Testis (tissue), 2 donors: ENCODE measurements at regions not wholly inside any gene's neighbourhood (a gene's known extent, or its start where the extent isn't known, plus 50 kb on each side); places are given as distances from the start of the nearest gene placed in this dataset.

Source experiments
- DNase-seq: peaks from one replicate; pipeline ENCODE4 v3.0.0-alpha.2; 2019
- H3K27ac ChIP-seq, 2 donors: fragments of 200-600 bp; sonication (generic); one replicate each; pipeline ENCODE4 v1.5.1; 2019
- H3K27me3 ChIP-seq: fragments of 200-600 bp; sonication (generic); one replicate; pipeline ENCODE4 v1.5.1; 2019
- H3K36me3 ChIP-seq: fragments of 200-600 bp; sonication (generic); one replicate; pipeline ENCODE4 v1.5.1; 2017; ENCODE audit warnings: low read depth; ENCODE audit errors: missing control alignments
- H3K4me1 ChIP-seq: fragments of 200-600 bp; sonication (generic); one replicate; pipeline ENCODE4 v1.5.1; 2019
- H3K4me3 ChIP-seq, 2 donors: fragments of 200-600 bp; sonication (generic); one replicate each; pipeline ENCODE4 v1.5.1; 2017 to 2019
- H3K9me3 ChIP-seq: fragments of 200-600 bp; sonication (generic); one replicate; pipeline ENCODE4 v1.5.1; 2017
- CTCF ChIP-seq, 3 experiments: fragments of 450-650 bp in 2 of 3; fragments of 200-600 bp in 1 of 3; sonication (generic) in 1 of 3; IDR thresholded peaks; one replicate each; pipeline ENCODE4 v1.5.1; 2016 to 2019; ENCODE audit warnings: antibody characterized with exemption in 3 of 3, mild to moderate bottlenecking in 2 of 3, moderate library complexity in 1 of 3
- POLR2A ChIP-seq: fragments of 450-650 bp; IDR thresholded peaks from one replicate; pipeline ENCODE4 v1.6.1; 2017; ENCODE audit warnings: antibody characterized with exemption, mild to moderate bottlenecking, moderate library complexity
- WGBS, 2 donors: methylation state at CpG; one replicate each; pipeline ENCODE4 v1.1.5; 2018; 5-methylcytosine and 5-hydroxymethylcytosine counted together
- intact Hi-C: fragments of 100-400 bp; cut with DNase I; formaldehyde crosslinking; loops from one replicate; pipeline ENCODE4 v1.15.1; 2023; ENCODE audit warnings: low total_unique reads

- TF ChIP-seq CTCF (IDR thresholded peaks at IDR 0.05) (no peak), POLR2A (no peak)
- no peak overlapping the region for H3K4me3 ChIP-seq
- no peaks in the 10 kb centered on the region for H3K9me3 ChIP-seq
- no peaks in the 10 kb centered on the region for H3K36me3 ChIP-seq
- no peak overlapping the region for H3K27ac ChIP-seq
- intact Hi-C loops = no loop called here
- DNase-seq = no peak
- H3K4me1 ChIP-seq = peaks cover 7% of the 10 kb centered on the region
- H3K27me3 ChIP-seq = no peaks in the 10 kb centered on the region
- 90 to 91% methylated on average over 8 of the region's 8 CpGs for WGBS, 2 donors
Measured at GRCh38 chr3:127041933-127042332, 59.0 kb downstream of the PLXNA1 start.

DNA sequence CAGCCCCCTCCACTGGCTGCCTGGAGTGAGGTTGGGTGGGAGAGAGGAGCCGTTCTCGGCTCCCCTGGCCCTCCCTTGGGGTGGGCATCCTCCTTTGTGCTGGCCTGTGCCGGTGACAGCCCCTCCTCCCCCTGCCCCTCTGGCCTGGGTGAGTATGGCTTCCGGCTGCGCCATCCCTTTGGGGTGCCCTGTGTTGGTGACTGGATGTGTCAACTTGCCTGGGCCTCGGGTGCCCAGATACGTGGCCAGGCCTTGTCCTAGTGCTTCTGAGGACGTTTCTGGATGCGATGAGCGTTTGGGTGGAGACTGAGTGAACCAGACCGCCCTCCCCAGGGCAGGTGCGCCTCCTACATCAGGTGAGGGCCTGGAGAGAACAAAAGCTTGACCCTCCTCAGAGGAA is 59.7 kb downstream of the PLXNA1 start:
- Histone ChIP-seq H3K4me3 (no peak overlapping the region), H3K27me3 (no peaks in the 10 kb centered on the region), H3K9me3 (no peaks in the 10 kb centered on the region), H3K36me3 (no peaks in the 10 kb centered on the region), H3K27ac (no peak overlapping the region), H3K4me1 (peaks cover 7% of the 10 kb centered on the region)
- DNase-seq = no peak
- WGBS, 2 donors = 94 to 97% methylated on average over 8 to 12 of the region's 12 CpGs
- TF ChIP-seq CTCF (IDR thresholded peaks at IDR 0.05) = no peak
- TF ChIP-seq POLR2A = no peak
- intact Hi-C loops = no loop called here

DNA sequence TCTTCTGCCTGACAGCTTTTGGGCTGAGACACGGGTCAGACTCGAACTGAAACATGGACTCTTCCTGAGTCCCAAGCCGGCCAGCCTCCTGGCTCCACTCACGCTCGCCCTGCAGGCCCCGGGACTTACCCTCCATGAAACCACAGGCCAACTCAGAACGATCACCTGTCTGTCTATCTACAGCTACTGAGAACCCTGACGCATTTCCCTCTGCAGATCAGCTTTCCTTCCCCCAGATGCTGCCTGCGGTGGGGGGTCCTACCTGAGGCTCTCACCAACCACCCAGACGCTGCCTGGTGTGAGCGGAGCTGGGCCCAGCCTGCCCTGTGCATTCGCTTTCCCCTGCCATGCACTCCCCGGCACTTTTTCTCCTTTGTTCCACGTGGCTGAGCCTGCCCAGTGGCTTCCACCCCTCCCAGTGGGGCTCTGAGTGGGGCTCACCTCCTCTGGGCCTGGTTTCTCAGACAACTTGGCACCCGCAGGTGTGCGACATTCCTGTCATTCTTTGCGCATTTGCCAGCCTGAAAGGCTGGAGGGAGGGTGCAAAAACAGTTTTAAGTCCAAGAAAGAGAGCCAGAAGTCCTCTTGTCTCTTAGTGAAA is 60.2 kb downstream of the PLXNA1 start:
- no peaks in the 10 kb centered on the region for H3K36me3 ChIP-seq
- no peak overlapping the region for H3K27ac ChIP-seq
- TF ChIP-seq POLR2A (no peak), CTCF (IDR thresholded peaks at IDR 0.05) (no peak)
- H3K4me1 ChIP-seq = peaks cover 7% of the 10 kb centered on the region
- H3K27me3 ChIP-seq = no peaks in the 10 kb centered on the region
- no peaks in the 10 kb centered on the region for H3K9me3 ChIP-seq
- 72 to 75% methylated on average over 16 to 17 of the region's 17 CpGs for WGBS, 2 donors
- DNase-seq = no peak
- intact Hi-C loops = no loop called here
- H3K4me3 ChIP-seq = no peak overlapping the region

- no peaks in the 10 kb centered on the region for H3K9me3 ChIP-seq
- peaks cover 7% of the 10 kb centered on the region for H3K4me1 ChIP-seq
- no peak overlapping the region for H3K4me3 ChIP-seq
- WGBS, 2 donors = 65 to 77% methylated on average over 6 to 7 of the region's 7 CpGs
- no peaks in the 10 kb centered on the region for H3K36me3 ChIP-seq
- H3K27ac ChIP-seq = no peak overlapping the region
- TF ChIP-seq CTCF (IDR thresholded peaks at IDR 0.05) (no peak), POLR2A (no peak)
- DNase-seq = no peak
- H3K27me3 ChIP-seq = no peaks in the 10 kb centered on the region
- intact Hi-C loops = no loop called here
Measured at GRCh38 chr3:127043731-127044510, 61.0 kb downstream of the PLXNA1 start.

DNA sequence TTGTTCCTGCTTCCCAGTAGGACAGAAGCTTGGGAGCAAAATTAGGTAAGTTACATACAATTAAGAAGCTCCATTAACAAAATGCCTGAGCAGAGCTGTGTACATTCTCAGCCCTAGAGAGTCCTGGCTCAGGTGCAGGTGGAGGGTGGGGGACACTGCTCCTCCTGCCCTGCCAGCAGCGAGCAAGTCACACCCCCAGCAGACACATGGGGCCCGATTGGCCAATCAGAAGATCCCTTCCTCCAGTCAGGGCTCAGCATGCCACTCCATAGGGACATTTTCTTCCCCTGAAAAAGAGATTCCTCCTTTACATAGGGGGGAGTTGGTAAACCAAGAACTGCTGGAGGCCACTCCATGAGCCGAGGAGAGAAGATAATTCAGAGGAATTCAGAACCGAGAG is 62.1 kb downstream of the PLXNA1 start:
- no peak for TF ChIP-seq POLR2A
- H3K27me3 ChIP-seq = no peaks in the 10 kb centered on the region
- H3K27ac ChIP-seq = no peak overlapping the region
- intact Hi-C loops = no loop called here
- H3K36me3 ChIP-seq = no peaks in the 10 kb centered on the region
- H3K4me3 ChIP-seq = no peak overlapping the region
- H3K9me3 ChIP-seq = no peaks in the 10 kb centered on the region
- 39 to 51% methylated on average over 4 of the region's 4 CpGs for WGBS, 2 donors
- peaks cover 7% of the 10 kb centered on the region for H3K4me1 ChIP-seq
- no peak for DNase-seq
